K562 (cell line): ENCODE measurements at regions not wholly inside any gene's neighbourhood (a gene's known extent, or its start where the extent isn't known, plus 50 kb on each side); places are given as distances from the start of the nearest gene placed in this dataset.
A peak's percentile ranks its signal among the peaks of the same experiment; 100 is the strongest.

Experiments used
- BRF1 ChIP-seq: IDR thresholded peaks from 3 replicates; pipeline ENCODE4 v1.6.1; 2011; ENCODE audit warnings: borderline replicate concordance, mild to moderate bottlenecking; ENCODE audit not compliant: insufficient read length; ENCODE audit errors: extremely low read depth
- HDAC2 ChIP-seq: fragments of 450-650 bp; IDR thresholded peaks from 2 replicates; pipeline ENCODE4 v1.6.1; 2016; ENCODE audit warnings: mild to moderate bottlenecking
- KHSRP ChIP-seq: fragments of 450-650 bp; IDR thresholded peaks from 2 replicates; pipeline ENCODE4 v1.6.1; 2017
- MNT ChIP-seq, 2 experiments: fragments of 450-650 bp; conservative IDR thresholded peaks; 2 replicates each; pipeline ENCODE4 v1.6.1; 2017; ENCODE audit warnings: mild to moderate bottlenecking in 2 of 2, moderate library complexity in 2 of 2
- MYC ChIP-seq, 2 experiments: fragments of 250-450 bp in 1 of 2; sonication (Bioruptor Pico) in 1 of 2; IDR thresholded peaks; 2 replicates each; pipeline versions ENCODE4 v1.5.1 to v1.6.1; 2012 to 2021; ENCODE audit warnings: low read depth in 2 of 2, borderline replicate concordance in 1 of 2, improper control_type of control experiment in 1 of 2, low read length in 1 of 2, mild to moderate bottlenecking in 1 of 2, moderate library complexity in 1 of 2
- RFX7 ChIP-seq: fragments of 250-450 bp; sonication (Bioruptor Pico); IDR thresholded peaks from 2 replicates; pipeline ENCODE4 v1.5.1; 2021; ENCODE audit warnings: mild to moderate bottlenecking
- SMAD3 ChIP-seq: fragments of 450-650 bp; formaldehyde crosslinking; conservative IDR thresholded peaks from 2 replicates; pipeline ENCODE4 v1.4.0; 2020; ENCODE audit warnings: mild to moderate bottlenecking
- SMAD4 ChIP-seq: fragments of 250-450 bp; sonication (Bioruptor Pico); conservative IDR thresholded peaks from 2 replicates; pipeline ENCODE4 v1.8.0; 2021; ENCODE audit warnings: inconsistent platforms, mild to moderate bottlenecking, moderate library complexity
- SMARCB1 ChIP-seq: IDR thresholded peaks from 2 replicates; pipeline ENCODE4 v1.6.1; 2011; ENCODE audit warnings: improper control_type of control experiment, low read depth; ENCODE audit not compliant: insufficient read length
- STAT5B ChIP-seq: fragments of 250-450 bp; sonication (Bioruptor Pico); IDR thresholded peaks from 2 replicates; pipeline ENCODE4 v1.8.0; 2021; ENCODE audit warnings: mild to moderate bottlenecking, inconsistent platforms
- TBL1XR1 ChIP-seq, 2 experiments: IDR thresholded peaks; 2 replicates each; pipeline ENCODE4 v1.6.1; 2012; ENCODE audit warnings: improper control_type of control experiment in 2 of 2, low read length in 2 of 2, mild to moderate bottlenecking in 1 of 2
- THRB ChIP-seq: fragments of 450-650 bp; formaldehyde crosslinking; conservative IDR thresholded peaks from 2 replicates; pipeline ENCODE4 v1.4.0; 2022; ENCODE audit warnings: mild to moderate bottlenecking, missing genetic modification characterization
- TRIM25 ChIP-seq: fragments of 450-650 bp; IDR thresholded peaks from 2 replicates; pipeline ENCODE4 v1.7.0; 2016; ENCODE audit warnings: borderline replicate concordance
- ZNF124 ChIP-seq: sonication (generic); formaldehyde crosslinking; IDR thresholded peaks from 2 replicates; pipeline ENCODE4 v1.8.1; 2022; ENCODE audit warnings: missing genetic modification reagents
- ZNF217 ChIP-seq: sonication (generic); formaldehyde crosslinking; IDR thresholded peaks from 2 replicates; pipeline ENCODE4 v1.8.0; 2022; ENCODE audit warnings: mild to moderate bottlenecking, missing genetic modification reagents
- TF ChIP-seq, protein P1 (sequence below): sonication (generic); formaldehyde crosslinking; IDR thresholded peaks from 2 replicates; pipeline ENCODE4 v1.8.0; 2022; ENCODE audit warnings: mild to moderate bottlenecking, low read depth, missing genetic modification reagents
- TF ChIP-seq, protein P2 (sequence below): fragments of 250-450 bp; sonication (Bioruptor Pico); IDR thresholded peaks from 2 replicates; pipeline ENCODE4 v1.5.1; 2021; ENCODE audit warnings: mild to moderate bottlenecking
- TF ChIP-seq, protein P3 (sequence below): fragments of 150-350 bp; conservative IDR thresholded peaks from 2 replicates; pipeline ENCODE4 v1.6.1; 2014; ENCODE audit warnings: low read length

GRCh38 chr2:171244466-171244969 is 83.8 kb upstream of the TLK1 start (continued):
- TF ChIP-seq, protein P1, sequence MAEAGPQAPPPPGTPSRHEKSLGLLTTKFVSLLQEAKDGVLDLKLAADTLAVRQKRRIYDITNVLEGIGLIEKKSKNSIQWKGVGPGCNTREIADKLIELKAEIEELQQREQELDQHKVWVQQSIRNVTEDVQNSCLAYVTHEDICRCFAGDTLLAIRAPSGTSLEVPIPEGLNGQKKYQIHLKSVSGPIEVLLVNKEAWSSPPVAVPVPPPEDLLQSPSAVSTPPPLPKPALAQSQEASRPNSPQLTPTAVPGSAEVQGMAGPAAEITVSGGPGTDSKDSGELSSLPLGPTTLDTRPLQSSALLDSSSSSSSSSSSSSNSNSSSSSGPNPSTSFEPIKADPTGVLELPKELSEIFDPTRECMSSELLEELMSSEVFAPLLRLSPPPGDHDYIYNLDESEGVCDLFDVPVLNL (CRISPR knock-in tag) = no peak
- TF ChIP-seq ZNF124 (no peak), MNT (conservative IDR thresholded peaks at IDR 0.05) (0 out of 4 replicates have a peak, but pooled peaks of 1 of the 2 experiments have one; percentile 9), BRF1 (no peak), THRB (no peak), TRIM25 (no peak), HDAC2 (peak; percentile 51; the same call in 1 of the 2 replicates), ZNF217 (CRISPR knock-in tag) (no peak), STAT5B (CRISPR knock-in tag) (no peak), SMAD3 (CRISPR knock-in tag) (no peak), SMAD4 (CRISPR knock-in tag) (no peak), SMARCB1 (no peak), KHSRP (no peak), MYC (IDR thresholded peaks at IDR 0.05; ENCODE audit: low read depth, low read length) (no peak), MYC (CRISPR knock-in tag; IDR thresholded peaks at IDR 0.05; ENCODE audit: borderline replicate concordance, low read depth) (no peak), TBL1XR1 (IDR thresholded peaks at IDR 0.05; ENCODE audit: low read length in 2 of 2) (0 out of 4 replicates have a peak, but pooled peaks of 1 of the 2 experiments have one; percentile 30), RFX7 (CRISPR knock-in tag) (no peak)
- TF ChIP-seq, protein P2, sequence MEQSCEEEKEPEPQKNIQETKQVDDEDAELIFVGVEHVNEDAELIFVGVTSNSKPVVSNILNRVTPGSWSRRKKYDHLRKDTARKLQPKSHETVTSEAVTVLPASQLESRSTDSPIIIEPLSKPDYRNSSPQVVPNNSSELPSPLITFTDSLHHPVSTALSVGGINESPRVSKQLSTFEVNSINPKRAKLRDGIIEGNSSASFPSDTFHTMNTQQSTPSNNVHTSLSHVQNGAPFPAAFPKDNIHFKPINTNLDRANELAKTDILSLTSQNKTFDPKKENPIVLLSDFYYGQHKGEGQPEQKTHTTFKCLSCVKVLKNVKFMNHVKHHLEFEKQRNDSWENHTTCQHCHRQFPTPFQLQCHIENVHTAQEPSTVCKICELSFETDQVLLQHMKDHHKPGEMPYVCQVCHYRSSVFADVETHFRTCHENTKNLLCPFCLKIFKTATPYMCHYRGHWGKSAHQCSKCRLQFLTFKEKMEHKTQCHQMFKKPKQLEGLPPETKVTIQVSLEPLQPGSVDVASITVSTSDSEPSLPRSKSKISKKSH (CRISPR knock-in tag) = no peak
- TF ChIP-seq, protein P3, sequence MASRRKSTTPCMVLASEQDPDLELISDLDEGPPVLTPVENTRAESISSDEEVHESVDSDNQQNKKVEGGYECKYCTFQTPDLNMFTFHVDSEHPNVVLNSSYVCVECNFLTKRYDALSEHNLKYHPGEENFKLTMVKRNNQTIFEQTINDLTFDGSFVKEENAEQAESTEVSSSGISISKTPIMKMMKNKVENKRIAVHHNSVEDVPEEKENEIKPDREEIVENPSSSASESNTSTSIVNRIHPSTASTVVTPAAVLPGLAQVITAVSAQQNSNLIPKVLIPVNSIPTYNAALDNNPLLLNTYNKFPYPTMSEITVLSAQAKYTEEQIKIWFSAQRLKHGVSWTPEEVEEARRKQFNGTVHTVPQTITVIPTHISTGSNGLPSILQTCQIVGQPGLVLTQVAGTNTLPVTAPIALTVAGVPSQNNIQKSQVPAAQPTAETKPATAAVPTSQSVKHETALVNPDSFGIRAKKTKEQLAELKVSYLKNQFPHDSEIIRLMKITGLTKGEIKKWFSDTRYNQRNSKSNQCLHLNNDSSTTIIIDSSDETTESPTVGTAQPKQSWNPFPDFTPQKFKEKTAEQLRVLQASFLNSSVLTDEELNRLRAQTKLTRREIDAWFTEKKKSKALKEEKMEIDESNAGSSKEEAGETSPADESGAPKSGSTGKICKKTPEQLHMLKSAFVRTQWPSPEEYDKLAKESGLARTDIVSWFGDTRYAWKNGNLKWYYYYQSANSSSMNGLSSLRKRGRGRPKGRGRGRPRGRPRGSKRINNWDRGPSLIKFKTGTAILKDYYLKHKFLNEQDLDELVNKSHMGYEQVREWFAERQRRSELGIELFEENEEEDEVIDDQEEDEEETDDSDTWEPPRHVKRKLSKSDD = no peak
